Colonic mucosa (tissue), 4 donors: ENCODE measurements at regions not wholly inside any gene's neighbourhood (a gene's known extent, or its start where the extent isn't known, plus 50 kb on each side); places are given as distances from the start of the nearest gene placed in this dataset.
"Not testable (repeated sequence)": the region's sequence is repeated elsewhere in the genome, so short reads cannot be mapped to it uniquely, and the experiment has no call there.

Experiments used
- DNase-seq: peaks from one replicate; pipeline ENCODE4 v3.0.0-alpha.2; 2020
- H3K27ac ChIP-seq: fragments of 200-600 bp; one replicate; pipeline ENCODE4 v1.8.0; 2021
- H3K27me3 ChIP-seq: fragments of 200-600 bp; one replicate; pipeline ENCODE4 v1.8.0; 2021
- H3K36me3 ChIP-seq: fragments of 200-600 bp; one replicate; pipeline ENCODE4 v1.8.0; 2021
- H3K4me1 ChIP-seq: fragments of 200-600 bp; one replicate; pipeline ENCODE4 v1.8.0; 2021; ENCODE audit warnings: mild to moderate bottlenecking
- H3K4me3 ChIP-seq: fragments of 200-600 bp; one replicate; pipeline ENCODE4 v1.8.0; 2021
- H3K9ac ChIP-seq, 2 donors: one replicate each; pipeline ENCODE4 v1.7.0; 2013; ENCODE audit warnings: control low read depth in 2 of 2, low read depth in 2 of 2, low read length in 2 of 2
- H3K9me3 ChIP-seq: fragments of 200-600 bp; one replicate; pipeline ENCODE4 v1.8.0; 2021
- CTCF ChIP-seq: fragments of 200-600 bp; IDR thresholded peaks from one replicate; pipeline ENCODE4 v1.8.0; 2022; ENCODE audit warnings: antibody characterized with exemption, mild to moderate bottlenecking
- intact Hi-C: fragments of 100-400 bp; cut with DNase I; formaldehyde crosslinking; loops from one replicate; pipeline ENCODE4 v1.14.1; 2022
- donor health status: healthy.
- donor health status: DM: no; HTN: no; CAD: no.
- donor health status: DM: no; HTN: no; CAD: no.

- no peak overlapping the region for H3K4me3 ChIP-seq
- no peaks in the 10 kb centered on the region for H3K9me3 ChIP-seq
- H3K9ac ChIP-seq, result no peak overlapping the region
- no peaks in the 10 kb centered on the region for H3K27me3 ChIP-seq
- intact Hi-C loops, result no loop called here
- H3K27ac ChIP-seq, result no peak overlapping the region
- TF ChIP-seq CTCF, result no peak
- H3K4me1 ChIP-seq, result no peaks in the 10 kb centered on the region
- no peak for DNase-seq
- H3K36me3 ChIP-seq, result no peaks in the 10 kb centered on the region
Observed at GRCh38 chr7:130854481-130854880, 120.5 kb upstream of the KLF14 start.

GRCh38 chr7:130856866-130857265 is 122.9 kb upstream of the KLF14 start:
- Histone ChIP-seq H3K36me3 (no peaks in the 10 kb centered on the region), H3K27me3 (no peaks in the 10 kb centered on the region), H3K27ac (no peak overlapping the region), H3K4me1 (no peaks in the 10 kb centered on the region), H3K4me3 (no peak overlapping the region), H3K9me3 (no peaks in the 10 kb centered on the region), H3K9ac (no peak overlapping the region)
- intact Hi-C loops, result no loop called here
- DNase-seq, result no peak
- no peak for TF ChIP-seq CTCF

GRCh38 chr7:130860832-130861231 is 126.8 kb upstream of the KLF14 start:
- H3K4me3 ChIP-seq, H3K27ac ChIP-seq, H3K4me1 ChIP-seq, H3K27me3 ChIP-seq, H3K9me3 ChIP-seq, intact Hi-C loops, DNase-seq, H3K9ac ChIP-seq, H3K36me3 ChIP-seq: not testable (repeated sequence)

- H3K9ac ChIP-seq, result no peak overlapping the region
- no peak for TF ChIP-seq CTCF
- intact Hi-C loops, result no loop called here
- no peak for DNase-seq
- H3K36me3 ChIP-seq, result no peaks in the 10 kb centered on the region
- H3K27me3 ChIP-seq, result no peaks in the 10 kb centered on the region
- no peaks in the 10 kb centered on the region for H3K4me1 ChIP-seq
- H3K4me3 ChIP-seq, result no peak overlapping the region
- H3K9me3 ChIP-seq, result no peaks in the 10 kb centered on the region
- no peak overlapping the region for H3K27ac ChIP-seq
Observed at GRCh38 chr7:130865408-130866236, 131.6 kb upstream of the KLF14 start.

GRCh38 chr7:130867039-130867438 is 133.0 kb upstream of the KLF14 start:
- Histone ChIP-seq H3K36me3 (no peaks in the 10 kb centered on the region), H3K27me3 (no peaks in the 10 kb centered on the region), H3K4me1 (no peaks in the 10 kb centered on the region), H3K9me3 (no peaks in the 10 kb centered on the region), H3K4me3 (no peak overlapping the region), H3K9ac (no peak overlapping the region), H3K27ac (no peak overlapping the region)
- TF ChIP-seq CTCF, result no peak
- DNase-seq, result no peak
- intact Hi-C loops, result no loop called here

- H3K4me1 ChIP-seq, result no peaks in the 10 kb centered on the region
- intact Hi-C loops, result no loop called here
- no peaks in the 10 kb centered on the region for H3K27me3 ChIP-seq
- no peaks in the 10 kb centered on the region for H3K36me3 ChIP-seq
- H3K9ac ChIP-seq, result no peak overlapping the region
- TF ChIP-seq CTCF, result no peak
- H3K27ac ChIP-seq, result no peak overlapping the region
- no peaks in the 10 kb centered on the region for H3K9me3 ChIP-seq
- H3K4me3 ChIP-seq, result no peak overlapping the region
- no peak for DNase-seq
Observed at GRCh38 chr7:130867581-130868136, 133.7 kb upstream of the KLF14 start.
